K562 (cell line): ENCODE measurements at regions not wholly inside any gene's neighbourhood (a gene's known extent, or its start where the extent isn't known, plus 50 kb on each side); places are given as distances from the start of the nearest gene placed in this dataset.

Source experiments
- ATAC-seq: fragments of 200-7000 bp; cut with Tn5 transposase; 3 replicates; pipeline ENCODE4 v1.9.1; 2020; ENCODE audit warnings: moderate library complexity
- BruUV-seq: library from RNA; stranded (reverse); fragments of 400-500 nt; replicated peaks from 2 replicates; lab custom pipeline; 2021; lab: Mats Ljungman, UMichigan
- CTCF ChIA-PET: fragments of 300-600 bp; formaldehyde crosslinking; extraction: SDS; loops from one replicate; lab custom pipeline; 2021; ENCODE audit warnings: low intra/inter-chr PET ratio; lab: Yijun Ruan, JAX
- POLR2A ChIA-PET: fragments of 300-600, 350-650 bp; sonication (Branson Sonifier 250); formaldehyde crosslinking; extraction: SDS; loops from one replicate; lab custom pipeline; 2021; ENCODE audit warnings: antibody characterized with exemption, inconsistent platforms; lab: Yijun Ruan, JAX
- DNase-seq, 4 experiments: peaks; one replicate each; pipeline versions ENCODE4 v3.0.0 to v3.0.0-alpha.2; 2011 to 2018; ENCODE audit warnings: low spot score in 3 of 4, mixed read lengths in 3 of 4; ENCODE audit errors: extremely low read depth in 1 of 4
- FAIRE-seq: peaks from 2 replicates; lab custom pipeline; 2011; peaks lifted over from hg19 to GRCh38; lab: Jason Lieb, UNC
- H2AFZ ChIP-seq: 2 replicates; pipeline ENCODE4 v1.6.0; 2011; ENCODE audit warnings: low read depth, low read length, control low read depth, inconsistent platforms
- H3K27ac ChIP-seq: fragments of 200-600 bp; 3 replicates; pipeline ENCODE4 v1.8.0; 2011; ENCODE audit warnings: low read depth, mild to moderate bottlenecking, control low read depth, inconsistent platforms, low read length, moderate library complexity, mixed read lengths; ENCODE audit errors: extremely low read depth
- H3K27me3 ChIP-seq, 2 experiments: fragments of 300-600 bp in 1 of 2; 2 replicates in 1 of 2; 3 replicates in 1 of 2; pipeline versions ENCODE4 v1.6.0 to v1.8.0; 2011; ENCODE audit warnings: inconsistent platforms in 2 of 2, low read length in 2 of 2, mild to moderate bottlenecking in 1 of 2, mixed read lengths in 1 of 2, moderate library complexity in 1 of 2; ENCODE audit not compliant: control insufficient read depth in 2 of 2, insufficient read depth in 2 of 2
- H3K36me3 ChIP-seq: fragments of 300-600 bp; 3 replicates; pipeline ENCODE4 v1.8.0; 2011; ENCODE audit warnings: mild to moderate bottlenecking, low read length, inconsistent platforms; ENCODE audit not compliant: control insufficient read depth, insufficient read depth
- H3K4me1 ChIP-seq, 2 experiments: fragments of 200-600 bp in 1 of 2; replicated peaks in 1 of 2; 2 replicates in 1 of 2; 3 replicates in 1 of 2; pipeline versions ENCODE4 v1.5.1 to v1.8.0; 2011; ENCODE audit warnings: inconsistent platforms in 2 of 2, low read length in 2 of 2, mild to moderate bottlenecking in 1 of 2, mixed read lengths in 1 of 2, moderate library complexity in 1 of 2; ENCODE audit not compliant: control insufficient read depth in 2 of 2, insufficient read depth in 2 of 2
- H3K4me2 ChIP-seq: 2 replicates; pipeline ENCODE4 v1.6.1; 2011; ENCODE audit warnings: low read length, control low read depth, inconsistent platforms, mixed read lengths; ENCODE audit not compliant: insufficient read depth
- H3K4me3 ChIP-seq: fragments of 200-600 bp; sonication (generic), shearing (Covaris generic); 2 replicates; pipeline ENCODE4 v1.5.1; 2016; ENCODE audit warnings: control low read depth, inconsistent platforms
- H3K79me2 ChIP-seq: fragments of 200-600 bp; 3 replicates; pipeline ENCODE4 v1.8.0; 2011; ENCODE audit warnings: low read length, inconsistent platforms; ENCODE audit not compliant: control insufficient read depth, insufficient read depth
- H3K9ac ChIP-seq, 2 experiments: 2 replicates each; pipeline versions ENCODE4 v1.6.0 to v1.6.1; 2011; ENCODE audit warnings: low read depth in 2 of 2, low read length in 2 of 2, control low read depth in 1 of 2, inconsistent platforms in 1 of 2, mild to moderate bottlenecking in 1 of 2, mixed read lengths in 1 of 2; ENCODE audit not compliant: insufficient read depth in 1 of 2
- H3K9me1 ChIP-seq: one replicate; pipeline ENCODE4 v1.6.0; 2011; ENCODE audit warnings: inconsistent platforms, mild to moderate bottlenecking, low read length, moderate library complexity; ENCODE audit not compliant: control insufficient read depth, insufficient read depth
- H3K9me3 ChIP-seq: replicated peaks from 2 replicates; pipeline ENCODE4 v1.5.1; 2011; ENCODE audit warnings: low read depth, low read length, inconsistent platforms; ENCODE audit not compliant: control insufficient read depth, insufficient read depth
- H4K20me1 ChIP-seq: replicated peaks from 2 replicates; pipeline ENCODE4 v1.6.1; 2011; ENCODE audit warnings: low read length, inconsistent platforms, mixed read lengths; ENCODE audit not compliant: control insufficient read depth, insufficient read depth
- CREB1 ChIP-seq, 2 experiments: sonication (generic) in 1 of 2; formaldehyde crosslinking in 1 of 2; IDR thresholded peaks; 2 replicates each; pipeline versions ENCODE4 v1.6.1 to v1.8.0; 2012 to 2022; ENCODE audit warnings: inconsistent platforms in 1 of 2, mild to moderate bottlenecking in 1 of 2, missing genetic modification reagents in 1 of 2, moderate library complexity in 1 of 2
- HNRNPL ChIP-seq: fragments of 200-400 bp; formaldehyde crosslinking; IDR thresholded peaks from 2 replicates; pipeline ENCODE4 v1.6.1; 2017; ENCODE audit warnings: low read depth, mild to moderate bottlenecking, low read length
- HNRNPLL ChIP-seq: fragments of 200-400 bp; formaldehyde crosslinking; IDR thresholded peaks from 2 replicates; pipeline ENCODE4 v1.6.1; 2017; ENCODE audit warnings: low read length, low read depth, mild to moderate bottlenecking; ENCODE audit not compliant: poor library complexity, severe bottlenecking
- IRF2 ChIP-seq: sonication (generic); formaldehyde crosslinking; IDR thresholded peaks from 2 replicates; pipeline ENCODE4 v1.8.1; 2022; ENCODE audit warnings: mild to moderate bottlenecking, missing genetic modification reagents
- JUN ChIP-seq, 2 experiments: sonication (generic) in 1 of 2; formaldehyde crosslinking in 1 of 2; IDR thresholded peaks; 2 replicates each; pipeline versions ENCODE4 v1.6.1 to v1.8.0; 2012 to 2022; ENCODE audit warnings: borderline replicate concordance in 2 of 2, mild to moderate bottlenecking in 2 of 2, improper control_type of control experiment in 1 of 2, low read depth in 1 of 2, low read length in 1 of 2, missing genetic modification reagents in 1 of 2
- MTA2 ChIP-seq: fragments of 450-650 bp; IDR thresholded peaks from 2 replicates; pipeline ENCODE4 v1.6.1; 2016; ENCODE audit warnings: low read depth
- RBM17 ChIP-seq: fragments of 200-400 bp; formaldehyde crosslinking; IDR thresholded peaks from 2 replicates; pipeline ENCODE4 v1.6.1; 2017; ENCODE audit warnings: low read depth, mild to moderate bottlenecking, low read length, borderline replicate concordance
- RNF2 ChIP-seq: sonication (generic); IDR thresholded peaks from 2 replicates; pipeline ENCODE4 v1.6.1; 2016
- SMARCA5 ChIP-seq: fragments of 450-650 bp; IDR thresholded peaks from 2 replicates; pipeline ENCODE4 v1.6.1; 2016
- WGBS: fragments of 100-300 bp; shearing (Covaris generic); methylation state at CpG from one replicate; pipeline ENCODE4 v1.1.6; 2016; ENCODE audit warnings: low coverage, mixed read lengths; ENCODE audit not compliant: insufficient coverage; ENCODE audit errors: missing lambda C conversion rate; 5-methylcytosine and 5-hydroxymethylcytosine counted together
- in situ Hi-C: fragments of 300-500 bp; cut with MboI; formaldehyde crosslinking; loops from 4 replicates; pipeline ENCODE4 v1.15.0; 2018; ENCODE audit warnings: inconsistent platforms, mixed read lengths
- intact Hi-C: fragments of 100-400 bp; cut with micrococcal nuclease; formaldehyde crosslinking; loops from 2 replicates; pipeline ENCODE4 v1.14.2; 2022
- TF ChIP-seq, protein P1 (sequence below): sonication (generic); formaldehyde crosslinking; IDR thresholded peaks from 2 replicates; pipeline ENCODE4 v1.8.0; 2022; ENCODE audit warnings: mild to moderate bottlenecking, missing genetic modification reagents
- TF ChIP-seq, protein P2 (sequence below): IDR thresholded peaks from 2 replicates; pipeline ENCODE4 v1.6.1; 2012; ENCODE audit warnings: low read depth, low read length, improper control_type of control experiment, borderline replicate concordance

DNA sequence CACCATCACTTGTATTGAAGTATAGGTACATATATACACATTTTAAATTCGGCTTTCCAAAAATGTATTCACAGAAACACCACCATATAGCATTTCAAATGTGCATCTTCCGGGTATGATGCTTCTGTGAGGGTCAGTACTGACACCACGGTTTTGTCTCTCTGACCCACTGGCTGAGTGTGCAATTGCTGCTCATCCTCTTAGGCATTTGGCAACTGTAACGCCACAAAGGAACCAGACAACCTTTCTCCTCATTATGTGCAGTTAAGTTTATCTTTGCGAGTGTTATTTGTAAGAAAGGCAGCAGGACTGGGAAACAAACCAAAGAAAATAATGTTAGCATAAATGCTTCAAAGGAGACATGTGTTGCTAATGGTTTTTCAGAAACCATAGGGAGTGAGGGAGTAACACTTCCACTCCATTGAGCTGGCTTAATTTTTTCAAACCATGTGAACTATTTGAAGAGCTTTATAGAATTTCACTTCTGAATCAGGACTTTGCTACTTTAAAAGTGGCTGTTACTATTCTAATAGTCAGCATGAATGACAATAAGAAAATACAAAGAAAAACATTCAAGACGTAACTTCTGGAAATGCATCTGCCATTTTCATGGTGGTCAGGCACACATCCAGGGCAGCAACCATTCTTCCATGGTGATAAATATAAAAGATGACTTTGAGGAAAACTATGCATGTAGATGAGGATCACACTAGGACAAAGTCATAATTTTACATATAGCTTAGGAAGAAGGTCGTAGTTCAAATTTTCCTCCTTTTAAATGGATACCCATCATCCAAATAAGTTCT, 423.3 kb downstream of the MZT1 start (continued):
- TF ChIP-seq CREB1 (IDR thresholded peaks at IDR 0.05) (no peak), CREB1 (CRISPR knock-in tag; IDR thresholded peaks at IDR 0.05) (no peak), RNF2 (no peak)
- TF ChIP-seq, protein P1, sequence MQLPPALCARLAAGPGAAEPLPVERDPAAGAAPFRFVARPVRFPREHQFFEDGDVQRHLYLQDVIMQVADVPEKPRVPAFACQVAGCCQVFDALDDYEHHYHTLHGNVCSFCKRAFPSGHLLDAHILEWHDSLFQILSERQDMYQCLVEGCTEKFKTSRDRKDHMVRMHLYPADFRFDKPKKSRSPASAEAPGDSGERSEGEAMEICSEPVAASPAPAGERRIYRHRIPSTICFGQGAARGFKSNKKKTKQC (CRISPR knock-in tag): no peak

DNA sequence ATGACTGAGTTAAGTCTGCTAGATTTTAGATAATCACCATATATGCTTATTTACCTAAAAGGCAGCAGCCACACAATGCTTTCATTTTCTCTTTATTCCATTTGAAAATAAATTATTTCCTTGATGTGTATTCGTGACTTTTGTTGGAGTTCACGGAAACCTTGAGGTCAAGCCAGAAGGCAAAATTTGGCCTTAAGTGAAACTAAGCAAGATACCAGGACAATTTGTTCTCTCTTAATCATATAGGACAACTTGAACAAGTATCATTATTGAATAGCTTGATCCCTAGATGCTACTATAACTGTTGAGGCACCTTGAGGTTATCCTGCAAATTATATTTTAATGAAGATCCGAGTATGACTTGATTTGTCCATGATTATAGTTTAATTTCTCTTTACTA, 429.2 kb upstream of the DACH1 start:
- Histone ChIP-seq H3K36me3 (no peaks in the 10 kb centered on the region), H3K9me1 (no peaks in the 10 kb centered on the region), H3K27me3 (no peaks in the 10 kb centered on the region), H3K4me2 (no peak overlapping the region), H3K9ac (no peak overlapping the region), H2AFZ (no peak overlapping the region), H3K79me2 (no peaks in the 10 kb centered on the region), H3K4me1 (no peaks in the 10 kb centered on the region), H4K20me1 (no peaks in the 10 kb centered on the region), H3K9me3 (no peaks in the 10 kb centered on the region), H3K4me3 (no peak overlapping the region), H3K27ac (no peak overlapping the region)
- DNase-seq: no peak
- TF ChIP-seq IRF2 (no peak), RBM17 (no peak), HNRNPL (no peak), JUN (IDR thresholded peaks at IDR 0.05; ENCODE audit: borderline replicate concordance, low read depth, low read length) (no peak), JUN (CRISPR knock-in tag; IDR thresholded peaks at IDR 0.05; ENCODE audit: borderline replicate concordance) (no peak), HNRNPLL (no peak), SMARCA5 (no peak), MTA2 (no peak)
- TF ChIP-seq, protein P2, sequence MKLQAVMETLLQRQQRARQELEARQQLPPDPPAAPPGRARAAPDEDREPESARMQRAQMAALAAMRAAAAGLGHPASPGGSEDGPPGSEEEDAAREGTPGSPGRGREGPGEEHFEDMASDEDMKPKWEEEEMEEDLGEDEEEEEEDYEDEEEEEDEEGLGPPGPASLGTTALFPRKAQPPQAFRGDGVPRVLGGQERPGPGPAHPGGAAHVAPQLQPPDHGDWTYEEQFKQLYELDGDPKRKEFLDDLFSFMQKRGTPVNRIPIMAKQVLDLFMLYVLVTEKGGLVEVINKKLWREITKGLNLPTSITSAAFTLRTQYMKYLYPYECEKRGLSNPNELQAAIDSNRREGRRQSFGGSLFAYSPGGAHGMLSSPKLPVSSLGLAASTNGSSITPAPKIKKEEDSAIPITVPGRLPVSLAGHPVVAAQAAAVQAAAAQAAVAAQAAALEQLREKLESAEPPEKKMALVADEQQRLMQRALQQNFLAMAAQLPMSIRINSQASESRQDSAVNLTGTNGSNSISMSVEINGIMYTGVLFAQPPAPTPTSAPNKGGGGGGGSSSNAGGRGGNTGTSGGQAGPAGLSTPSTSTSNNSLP: no peak
- ChIA-PET CTCF (no interaction called here), POLR2A (no interaction called here)
- 0% methylated on average over 3 of the region's 3 CpGs for WGBS
- in situ Hi-C loops (no loop called here), intact Hi-C loops (no loop called here)
- no TSS peak for BruUV-seq
- ATAC-seq: no peak
- FAIRE-seq: no peak
